Osteocyte (in vitro differentiated cells): ENCODE measurements at regions not wholly inside any gene's neighbourhood (a gene's known extent, or its start where the extent isn't known, plus 50 kb on each side); places are given as distances from the start of the nearest gene placed in this dataset.

ENCODE experiments used
- DNase-seq: peaks from one replicate; pipeline ENCODE4 v3.0.0; 2021; ENCODE audit warnings: mixed read lengths; ENCODE audit not compliant: unreplicated experiment; ENCODE audit errors: extremely low spot score
- H3K27ac Mint-ChIP-seq: one replicate; pipeline ENCODE4 v1.8.0; 2021; ENCODE audit warnings: mild to moderate bottlenecking, mixed read lengths; ENCODE audit not compliant: unreplicated experiment
- H3K27me3 Mint-ChIP-seq: one replicate; pipeline ENCODE4 v1.8.0; 2021; ENCODE audit warnings: mixed read lengths; ENCODE audit not compliant: unreplicated experiment
- H3K36me3 Mint-ChIP-seq: one replicate; pipeline ENCODE4 v1.8.0; 2021; ENCODE audit warnings: mixed read lengths; ENCODE audit not compliant: unreplicated experiment
- H3K4me1 Mint-ChIP-seq: one replicate; pipeline ENCODE4 v1.8.0; 2021; ENCODE audit warnings: mixed read lengths; ENCODE audit not compliant: unreplicated experiment
- H3K4me3 Mint-ChIP-seq: one replicate; pipeline ENCODE4 v1.8.0; 2021; ENCODE audit warnings: mild to moderate bottlenecking, moderate library complexity, mixed read lengths; ENCODE audit not compliant: unreplicated experiment
- H3K9me3 Mint-ChIP-seq: one replicate; pipeline ENCODE4 v1.8.0; 2021; ENCODE audit warnings: mixed read lengths; ENCODE audit not compliant: unreplicated experiment
- CTCF ChIP-seq: fragments of 200-600 bp; sonication (generic); IDR thresholded peaks from 2 replicates; pipeline ENCODE4 v1.5.0; 2021; ENCODE audit warnings: antibody characterized with exemption, mild to moderate bottlenecking, moderate library complexity

- Mint-ChIP-seq H3K4me1 (no peaks in the 10 kb centered on the region), H3K27me3 (no peaks in the 10 kb centered on the region), H3K27ac (no peak overlapping the region), H3K9me3 (peaks cover 20% of the 10 kb centered on the region), H3K36me3 (no peaks in the 10 kb centered on the region), H3K4me3 (no peak overlapping the region)
- DNase-seq: no peak
- TF ChIP-seq CTCF: no peak
Observed at GRCh38 chr9:24462951-24463350, 82.7 kb downstream of the IZUMO3 start.

DNA sequence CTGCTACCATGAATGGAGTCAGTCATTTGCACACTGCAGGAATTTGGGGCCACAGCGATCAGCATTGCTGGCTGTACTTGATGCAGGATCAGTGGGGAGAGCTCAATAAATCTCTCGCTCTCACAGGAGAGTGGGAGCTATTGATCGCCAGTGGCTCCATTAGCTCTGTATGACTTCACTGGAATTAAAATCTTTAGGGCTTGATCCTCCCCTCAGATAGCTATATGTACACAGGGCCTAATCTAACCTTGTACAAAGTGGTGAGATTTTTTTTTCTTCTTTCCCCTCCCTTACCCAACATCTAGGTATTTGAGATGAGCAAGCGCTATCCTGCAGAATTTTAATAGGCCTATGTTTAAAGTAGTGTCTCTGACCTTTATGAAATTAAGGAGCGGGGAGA, 84.9 kb downstream of the IZUMO3 start:
- H3K9me3 Mint-ChIP-seq: peaks cover 17% of the 10 kb centered on the region
- H3K4me1 Mint-ChIP-seq: no peaks in the 10 kb centered on the region
- no peaks in the 10 kb centered on the region for H3K27me3 Mint-ChIP-seq
- H3K4me3 Mint-ChIP-seq: no peak overlapping the region
- no peaks in the 10 kb centered on the region for H3K36me3 Mint-ChIP-seq
- no peak for DNase-seq
- no peak overlapping the region for H3K27ac Mint-ChIP-seq
- no peak for TF ChIP-seq CTCF

GRCh38 chr9:24459953-24460352, 85.7 kb downstream of the IZUMO3 start:
- Mint-ChIP-seq H3K9me3 (peaks cover 17% of the 10 kb centered on the region), H3K36me3 (no peaks in the 10 kb centered on the region), H3K4me1 (no peaks in the 10 kb centered on the region), H3K4me3 (no peak overlapping the region), H3K27me3 (no peaks in the 10 kb centered on the region), H3K27ac (no peak overlapping the region)
- no peak for TF ChIP-seq CTCF
- no peak for DNase-seq

- TF ChIP-seq CTCF: no peak
- Mint-ChIP-seq H3K9me3 (peaks cover 42% of the 10 kb centered on the region), H3K27me3 (no peaks in the 10 kb centered on the region), H3K4me1 (no peaks in the 10 kb centered on the region), H3K36me3 (no peaks in the 10 kb centered on the region), H3K4me3 (no peak overlapping the region), H3K27ac (no peak overlapping the region)
- no peak for DNase-seq
Observed at GRCh38 chr9:24451346-24451745, 94.4 kb downstream of the IZUMO3 start.

- Mint-ChIP-seq H3K27me3 (no peaks in the 10 kb centered on the region), H3K9me3 (peaks cover 49% of the 10 kb centered on the region), H3K4me1 (no peaks in the 10 kb centered on the region), H3K27ac (no peak overlapping the region), H3K4me3 (no peak overlapping the region), H3K36me3 (no peaks in the 10 kb centered on the region)
- TF ChIP-seq CTCF: no peak
- no peak for DNase-seq
Observed at GRCh38 chr9:24449976-24450375, 95.7 kb downstream of the IZUMO3 start.
